ENCODE measurements at regions not wholly inside any gene's neighbourhood (a gene's known extent, or its start where the extent isn't known, plus 50 kb on each side); places are given as distances from the start of the nearest gene placed in this dataset.

GRCh38 chr9:3735251-3735650, 209.4 kb upstream of the RFX3 start:
- Mint-ChIP-seq H3K27ac (no peak overlapping the region), H3K36me3 (ENCODE audit: low read depth) (no peaks in the 10 kb centered on the region), H3K27me3 (ENCODE audit: insufficient read depth, low read depth, poor library complexity) (peaks cover 2% of the 10 kb centered on the region), H3K4me3 (no peak overlapping the region), H3K4me1 (peaks cover 6% of the 10 kb centered on the region), H3K9me3 (no peaks in the 10 kb centered on the region)
- ATAC-seq: no peak
- no peak for DNase-seq (ENCODE audit: low spot score)
- Histone ChIP-seq H3K4me1 (ENCODE audit: insufficient read depth) (peaks cover 3% of the 10 kb centered on the region; the same call in 1 of the 2 replicates), H3K4me3 (no peak overlapping the region), H4K20me1 (replicated peaks; ENCODE audit: insufficient read depth) (no peaks in the 10 kb centered on the region), H2AFZ (no peak overlapping the region), H3K36me3 (ENCODE audit: insufficient read depth) (no peaks in the 10 kb centered on the region), H3K9me2 (ENCODE audit: insufficient read depth) (no peaks in the 10 kb centered on the region), H3F3A (replicated peaks; ENCODE audit: low read depth) (no peaks in the 10 kb centered on the region), H3K79me2 (replicated peaks; ENCODE audit: insufficient read depth) (no peaks in the 10 kb centered on the region), H3K27ac (ENCODE audit: low read depth) (no peak overlapping the region), H3K27me3 (ENCODE audit: insufficient read depth) (no peaks in the 10 kb centered on the region), H3K4me2 (no peak overlapping the region)
- TF ChIP-seq JUNB (IDR thresholded peaks at IDR 0.05; ENCODE audit: unreplicated experiment) (no peak), NANOG (IDR thresholded peaks at IDR 0.05; ENCODE audit: borderline replicate concordance) (no peak), ZNF114 (CRISPR knock-in tag; IDR thresholded peaks at IDR 0.05) (no peak), EZH2phosphoT487 (IDR thresholded peaks at IDR 0.05; ENCODE audit: unreplicated experiment) (no peak), EZH2 (IDR thresholded peaks at IDR 0.05; ENCODE audit: low read depth, unreplicated experiment) (no peak), ETS1 (IDR thresholded peaks at IDR 0.05) (no peak), POLR2AphosphoS5 (IDR thresholded peaks at IDR 0.05; ENCODE audit: low read depth) (no peak), STAT1 (IDR thresholded peaks at IDR 0.05; ENCODE audit: unreplicated experiment) (no peak), REST (IDR thresholded peaks at IDR 0.05; ENCODE audit: unreplicated experiment) (no peak), ZNF462 (CRISPR knock-in tag; IDR thresholded peaks at IDR 0.05) (no peak), ZNF331 (CRISPR knock-in tag; IDR thresholded peaks at IDR 0.05; ENCODE audit: low read depth) (no peak), CREB1 (CRISPR knock-in tag; IDR thresholded peaks at IDR 0.05; ENCODE audit: low read depth) (no peak)
- TF ChIP-seq, protein P1, sequence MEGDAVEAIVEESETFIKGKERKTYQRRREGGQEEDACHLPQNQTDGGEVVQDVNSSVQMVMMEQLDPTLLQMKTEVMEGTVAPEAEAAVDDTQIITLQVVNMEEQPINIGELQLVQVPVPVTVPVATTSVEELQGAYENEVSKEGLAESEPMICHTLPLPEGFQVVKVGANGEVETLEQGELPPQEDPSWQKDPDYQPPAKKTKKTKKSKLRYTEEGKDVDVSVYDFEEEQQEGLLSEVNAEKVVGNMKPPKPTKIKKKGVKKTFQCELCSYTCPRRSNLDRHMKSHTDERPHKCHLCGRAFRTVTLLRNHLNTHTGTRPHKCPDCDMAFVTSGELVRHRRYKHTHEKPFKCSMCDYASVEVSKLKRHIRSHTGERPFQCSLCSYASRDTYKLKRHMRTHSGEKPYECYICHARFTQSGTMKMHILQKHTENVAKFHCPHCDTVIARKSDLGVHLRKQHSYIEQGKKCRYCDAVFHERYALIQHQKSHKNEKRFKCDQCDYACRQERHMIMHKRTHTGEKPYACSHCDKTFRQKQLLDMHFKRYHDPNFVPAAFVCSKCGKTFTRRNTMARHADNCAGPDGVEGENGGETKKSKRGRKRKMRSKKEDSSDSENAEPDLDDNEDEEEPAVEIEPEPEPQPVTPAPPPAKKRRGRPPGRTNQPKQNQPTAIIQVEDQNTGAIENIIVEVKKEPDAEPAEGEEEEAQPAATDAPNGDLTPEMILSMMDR (conservative IDR thresholded peaks at IDR 0.05; ENCODE audit: low read depth in 2 of 2): no peak
